ENCODE measurements at regions not wholly inside any gene's neighbourhood (a gene's known extent, or its start where the extent isn't known, plus 50 kb on each side); places are given as distances from the start of the nearest gene placed in this dataset.

GRCh38 chr20:51262240-51262639 lies 239.3 kb upstream of the KCNG1 start:
- no peak overlapping the region for H3K27ac ChIP-seq (ENCODE audit: low read depth, low read length)
- H3K4me1 ChIP-seq (ENCODE audit: control insufficient read depth, low read length), result no peaks in the 10 kb centered on the region
- H3K9me3 ChIP-seq (ENCODE audit: control insufficient read depth, insufficient read depth, low read length), result no peaks in the 10 kb centered on the region
- H3K4me3 ChIP-seq (ENCODE audit: low read length), result no peak overlapping the region
- H3K4me2 ChIP-seq (ENCODE audit: low read length), result no peak overlapping the region
- H3K27me3 ChIP-seq (ENCODE audit: control insufficient read depth, low read length), result no peaks in the 10 kb centered on the region
- no peaks in the 10 kb centered on the region for H3K79me2 ChIP-seq (ENCODE audit: control insufficient read depth, low read length)
- no peaks in the 10 kb centered on the region for H4K20me1 ChIP-seq (ENCODE audit: control insufficient read depth, insufficient read depth, low read depth, low read length)
- H3K36me3 ChIP-seq (ENCODE audit: control insufficient read depth, low read length), result no peaks in the 10 kb centered on the region
- TF ChIP-seq EZH2phosphoT487 (IDR thresholded peaks at IDR 0.05; ENCODE audit: borderline replicate concordance, low read length), result no peak
- TF ChIP-seq, protein P1, sequence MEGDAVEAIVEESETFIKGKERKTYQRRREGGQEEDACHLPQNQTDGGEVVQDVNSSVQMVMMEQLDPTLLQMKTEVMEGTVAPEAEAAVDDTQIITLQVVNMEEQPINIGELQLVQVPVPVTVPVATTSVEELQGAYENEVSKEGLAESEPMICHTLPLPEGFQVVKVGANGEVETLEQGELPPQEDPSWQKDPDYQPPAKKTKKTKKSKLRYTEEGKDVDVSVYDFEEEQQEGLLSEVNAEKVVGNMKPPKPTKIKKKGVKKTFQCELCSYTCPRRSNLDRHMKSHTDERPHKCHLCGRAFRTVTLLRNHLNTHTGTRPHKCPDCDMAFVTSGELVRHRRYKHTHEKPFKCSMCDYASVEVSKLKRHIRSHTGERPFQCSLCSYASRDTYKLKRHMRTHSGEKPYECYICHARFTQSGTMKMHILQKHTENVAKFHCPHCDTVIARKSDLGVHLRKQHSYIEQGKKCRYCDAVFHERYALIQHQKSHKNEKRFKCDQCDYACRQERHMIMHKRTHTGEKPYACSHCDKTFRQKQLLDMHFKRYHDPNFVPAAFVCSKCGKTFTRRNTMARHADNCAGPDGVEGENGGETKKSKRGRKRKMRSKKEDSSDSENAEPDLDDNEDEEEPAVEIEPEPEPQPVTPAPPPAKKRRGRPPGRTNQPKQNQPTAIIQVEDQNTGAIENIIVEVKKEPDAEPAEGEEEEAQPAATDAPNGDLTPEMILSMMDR (IDR thresholded peaks at IDR 0.05; ENCODE audit: low read depth, low read length, poor library complexity, severe bottlenecking), result no peak
- H3F3A ChIP-seq (ENCODE audit: control insufficient read depth, insufficient read depth), result no peaks in the 10 kb centered on the region
- H3K9me2 ChIP-seq (replicated peaks; ENCODE audit: control insufficient read depth, low read length), result no peaks in the 10 kb centered on the region

GRCh38 chr20:51259455-51259854 lies 236.5 kb upstream of the KCNG1 start:
- Histone ChIP-seq H3K4me3 (ENCODE audit: low read length) (no peak overlapping the region), H3K36me3 (ENCODE audit: control insufficient read depth, low read length) (no peaks in the 10 kb centered on the region), H4K20me1 (ENCODE audit: control insufficient read depth, insufficient read depth, low read depth, low read length) (no peaks in the 10 kb centered on the region), H3F3A (ENCODE audit: control insufficient read depth, insufficient read depth) (no peaks in the 10 kb centered on the region), H3K9me3 (ENCODE audit: control insufficient read depth, insufficient read depth, low read length) (no peaks in the 10 kb centered on the region), H3K9me2 (replicated peaks; ENCODE audit: control insufficient read depth, low read length) (no peaks in the 10 kb centered on the region), H3K4me2 (ENCODE audit: low read length) (no peak overlapping the region), H3K27me3 (ENCODE audit: control insufficient read depth, low read length) (no peaks in the 10 kb centered on the region), H3K27ac (ENCODE audit: low read depth, low read length) (no peak overlapping the region), H3K4me1 (ENCODE audit: control insufficient read depth, low read length) (no peaks in the 10 kb centered on the region), H3K79me2 (ENCODE audit: control insufficient read depth, low read length) (no peaks in the 10 kb centered on the region)
- TF ChIP-seq EZH2phosphoT487 (IDR thresholded peaks at IDR 0.05; ENCODE audit: borderline replicate concordance, low read length), result no peak
- TF ChIP-seq, protein P1 (IDR thresholded peaks at IDR 0.05; ENCODE audit: low read depth, low read length, poor library complexity, severe bottlenecking), result no peak

GRCh38 chr20:51258582-51259165 lies 235.8 kb upstream of the KCNG1 start:
- Histone ChIP-seq H4K20me1 (ENCODE audit: control insufficient read depth, insufficient read depth, low read depth, low read length) (no peaks in the 10 kb centered on the region), H3K4me2 (ENCODE audit: low read length) (no peak overlapping the region), H3K79me2 (ENCODE audit: control insufficient read depth, low read length) (no peaks in the 10 kb centered on the region), H3F3A (ENCODE audit: control insufficient read depth, insufficient read depth) (no peaks in the 10 kb centered on the region), H3K36me3 (ENCODE audit: control insufficient read depth, low read length) (no peaks in the 10 kb centered on the region), H3K4me3 (ENCODE audit: low read length) (no peak overlapping the region), H3K9me2 (replicated peaks; ENCODE audit: control insufficient read depth, low read length) (no peaks in the 10 kb centered on the region), H3K27me3 (ENCODE audit: control insufficient read depth, low read length) (no peaks in the 10 kb centered on the region), H3K27ac (ENCODE audit: low read depth, low read length) (no peak overlapping the region), H3K4me1 (ENCODE audit: control insufficient read depth, low read length) (no peaks in the 10 kb centered on the region), H3K9me3 (ENCODE audit: control insufficient read depth, insufficient read depth, low read length) (no peaks in the 10 kb centered on the region)
- TF ChIP-seq, protein P1 (IDR thresholded peaks at IDR 0.05; ENCODE audit: low read depth, low read length, poor library complexity, severe bottlenecking), result no peak
- no peak for TF ChIP-seq EZH2phosphoT487 (IDR thresholded peaks at IDR 0.05; ENCODE audit: borderline replicate concordance, low read length)

Data from DOHH2 (cell line).